Keratinocyte (primary cell): ENCODE measurements at regions not wholly inside any gene's neighbourhood (a gene's known extent, or its start where the extent isn't known, plus 50 kb on each side); places are given as distances from the start of the nearest gene placed in this dataset.

Experiments
- DNase-seq: peaks from one replicate; pipeline ENCODE4 v3.0.0-alpha.2; 2011; ENCODE audit warnings: low read depth, missing footprints, low spot score
- FAIRE-seq: peaks from 2 replicates; lab custom pipeline; 2011; peaks lifted over from hg19 to GRCh38; lab: Jason Lieb, UNC
- H2AFZ ChIP-seq: 2 replicates; pipeline ENCODE4 v1.6.0; 2012; ENCODE audit warnings: low read length, control low read depth, inconsistent platforms; ENCODE audit not compliant: control insufficient read depth
- H3K27ac ChIP-seq: 2 replicates; pipeline ENCODE4 v1.5.1; 2011; ENCODE audit warnings: low read length; ENCODE audit not compliant: control insufficient read depth, insufficient read depth
- H3K27me3 ChIP-seq: 3 replicates; pipeline ENCODE4 v1.6.0; 2011; ENCODE audit warnings: low read length; ENCODE audit not compliant: control insufficient read depth, insufficient read depth; ENCODE audit errors: extremely low read depth
- H3K36me3 ChIP-seq, 2 experiments: 2 replicates in 1 of 2; 3 replicates in 1 of 2; pipeline ENCODE4 v1.5.1; 2011; ENCODE audit warnings: low read length in 2 of 2, mild to moderate bottlenecking in 1 of 2; ENCODE audit not compliant: control insufficient read depth in 2 of 2, insufficient read depth in 2 of 2; ENCODE audit errors: extremely low read depth in 1 of 2
- H3K4me1 ChIP-seq: 3 replicates; pipeline ENCODE4 v1.5.1; 2011; ENCODE audit warnings: low read length; ENCODE audit not compliant: control insufficient read depth, insufficient read depth; ENCODE audit errors: extremely low read depth
- H3K4me2 ChIP-seq: 3 replicates; pipeline ENCODE4 v1.6.0; 2011; ENCODE audit warnings: low read depth, low read length; ENCODE audit not compliant: control insufficient read depth, insufficient read depth; ENCODE audit errors: extremely low read depth
- H3K4me3 ChIP-seq, 3 experiments: fragments of 200-600 bp in 1 of 3; sonication (generic) in 1 of 3; 2 replicates in 2 of 3; 3 replicates in 1 of 3; pipeline ENCODE4 v1.5.1; 2011 to 2016; ENCODE audit warnings: low read length in 3 of 3, mild to moderate bottlenecking in 3 of 3, control low read depth in 2 of 3, inconsistent platforms in 1 of 3, low read depth in 1 of 3, mixed read lengths in 1 of 3, mixed run types in 1 of 3, moderate library complexity in 1 of 3; ENCODE audit not compliant: control insufficient read depth in 2 of 3, insufficient read depth in 2 of 3; ENCODE audit errors: extremely low read depth in 1 of 3
- H3K79me2 ChIP-seq: 2 replicates; pipeline ENCODE4 v1.6.0; 2012; ENCODE audit warnings: low read length; ENCODE audit not compliant: control insufficient read depth, insufficient read depth
- H3K9ac ChIP-seq: 3 replicates; pipeline ENCODE4 v1.6.0; 2011; ENCODE audit warnings: low read length; ENCODE audit not compliant: control insufficient read depth, insufficient read depth; ENCODE audit errors: extremely low read depth
- H3K9me1 ChIP-seq: 3 replicates; pipeline ENCODE4 v1.6.0; 2011; ENCODE audit warnings: low read length; ENCODE audit not compliant: control insufficient read depth, insufficient read depth; ENCODE audit errors: extremely low read depth
- H3K9me3 ChIP-seq: 2 replicates; pipeline ENCODE4 v1.5.1; 2012; ENCODE audit warnings: low read depth, low read length; ENCODE audit not compliant: control insufficient read depth
- H4K20me1 ChIP-seq: 3 replicates; pipeline ENCODE4 v1.6.0; 2011; ENCODE audit warnings: low read length; ENCODE audit not compliant: control insufficient read depth, insufficient read depth; ENCODE audit errors: extremely low read depth
- CTCF ChIP-seq, 3 experiments: IDR thresholded peaks in 1 of 3; conservative IDR thresholded peaks in 1 of 3; optimal IDR thresholded peaks in 1 of 3; 2 replicates in 2 of 3; 3 replicates in 1 of 3; pipeline versions ENCODE3 to v1.5.1; 2011; ENCODE audit warnings: low read length in 3 of 3, mild to moderate bottlenecking in 3 of 3, moderate library complexity in 2 of 3, control low read depth in 1 of 3, inconsistent platforms in 1 of 3; ENCODE audit not compliant: insufficient read depth in 2 of 3; ENCODE audit errors: extremely low read depth in 1 of 3
- EZH2 ChIP-seq: IDR thresholded peaks from one replicate; pipeline ENCODE4 v1.6.1; 2012; ENCODE audit warnings: inconsistent platforms, mild to moderate bottlenecking, low read length, moderate library complexity
- dilution Hi-C: fragments of 300-500 bp; cut with MboI; formaldehyde crosslinking; loops from one replicate; pipeline ENCODE4 v1.7.0; 2020; ENCODE audit warnings: low sequenced_read_pairs; ENCODE audit not compliant: extremely low pct_ligation_motif_present

- Histone ChIP-seq H3K9me1 (no peaks in the 10 kb centered on the region), H3K36me3 (no peaks in the 10 kb centered on the region), H3K4me1 (no peaks in the 10 kb centered on the region), H3K27me3 (peaks cover 9% of the 10 kb centered on the region), H2AFZ (no peak overlapping the region), H3K4me3 (no peak overlapping the region), H3K4me2 (no peak overlapping the region), H3K27ac (no peak overlapping the region), H3K9ac (no peak overlapping the region), H4K20me1 (no peaks in the 10 kb centered on the region), H3K79me2 (no peaks in the 10 kb centered on the region), H3K9me3 (no peaks in the 10 kb centered on the region)
- no peak for DNase-seq
- dilution Hi-C loops, result no loop called here
- TF ChIP-seq EZH2, result no peak
- no peak for TF ChIP-seq CTCF (optimal IDR thresholded peaks at IDR 0.05 in 1 of 3, IDR thresholded peaks at IDR 0.05 in 1 of 3, conservative IDR thresholded peaks at IDR 0.05 in 1 of 3; ENCODE audit: extremely low read depth in 1 of 3, insufficient read depth in 2 of 3, low read length in 3 of 3)
- FAIRE-seq, result no peak
These were observed 73.6 kb upstream of the BHLHE23 start for GRCh38 chr20:63080411-63080810.

GRCh38 chr20:63079971-63080370 is 73.2 kb upstream of the BHLHE23 start:
- dilution Hi-C loops, result no loop called here
- peaks cover 9% of the 10 kb centered on the region for H3K27me3 ChIP-seq

More at GRCh38 chr20:63079971-63080370, 73.2 kb upstream of the BHLHE23 start:
- Histone ChIP-seq H3K9me1 (no peaks in the 10 kb centered on the region), H3K36me3 (no peaks in the 10 kb centered on the region), H4K20me1 (no peaks in the 10 kb centered on the region), H3K27ac (no peak overlapping the region), H3K9me3 (no peaks in the 10 kb centered on the region), H3K79me2 (no peaks in the 10 kb centered on the region), H3K4me2 (no peak overlapping the region), H3K4me1 (no peaks in the 10 kb centered on the region), H3K9ac (no peak overlapping the region), H2AFZ (no peak overlapping the region), H3K4me3 (no peak overlapping the region)
- FAIRE-seq, result no peak
- no peak for TF ChIP-seq EZH2
- no peak for TF ChIP-seq CTCF (optimal IDR thresholded peaks at IDR 0.05 in 1 of 3, IDR thresholded peaks at IDR 0.05 in 1 of 3, conservative IDR thresholded peaks at IDR 0.05 in 1 of 3; ENCODE audit: extremely low read depth in 1 of 3, insufficient read depth in 2 of 3, low read length in 3 of 3)
- DNase-seq, result no peak
